Keratinocyte (primary cell): ENCODE measurements at regions not wholly inside any gene's neighbourhood (a gene's known extent, or its start where the extent isn't known, plus 50 kb on each side); places are given as distances from the start of the nearest gene placed in this dataset.

Experiments
- CTCF ChIP-seq, 3 experiments: IDR thresholded peaks in 1 of 3; conservative IDR thresholded peaks in 1 of 3; optimal IDR thresholded peaks in 1 of 3; 2 replicates in 2 of 3; 3 replicates in 1 of 3; pipeline versions ENCODE3 to v1.5.1; 2011; ENCODE audit warnings: low read length in 3 of 3, mild to moderate bottlenecking in 3 of 3, moderate library complexity in 2 of 3, control low read depth in 1 of 3, inconsistent platforms in 1 of 3; ENCODE audit not compliant: insufficient read depth in 2 of 3; ENCODE audit errors: extremely low read depth in 1 of 3
- EZH2 ChIP-seq: IDR thresholded peaks from one replicate; pipeline ENCODE4 v1.6.1; 2012; ENCODE audit warnings: inconsistent platforms, mild to moderate bottlenecking, low read length, moderate library complexity

- TF ChIP-seq EZH2, result no peak
- TF ChIP-seq CTCF (optimal IDR thresholded peaks at IDR 0.05 in 1 of 3, IDR thresholded peaks at IDR 0.05 in 1 of 3, conservative IDR thresholded peaks at IDR 0.05 in 1 of 3; ENCODE audit: extremely low read depth in 1 of 3, insufficient read depth in 2 of 3, low read length in 3 of 3), result no peak
Measured at GRCh38 chr10:108632144-108632543, 1291.2 kb downstream of the XPNPEP1 start.
